Spinal cord (tissue), 9 donors: ENCODE measurements at regions not wholly inside any gene's neighbourhood (a gene's known extent, or its start where the extent isn't known, plus 50 kb on each side); places are given as distances from the start of the nearest gene placed in this dataset.
A peak's percentile ranks its signal among the peaks of the same experiment; 100 is the strongest.

ENCODE experiments used
- DNase-seq, 6 donors: peaks; one replicate each; pipeline versions ENCODE4 v3.0.0 to v3.0.0-alpha.2; 2013 to 2015; ENCODE audit warnings: low spot score in 6 of 6, low read depth in 4 of 6
- H3K27ac ChIP-seq: one replicate; pipeline ENCODE4 v1.5.1; 2013; ENCODE audit warnings: low read depth, low read length, control low read depth
- H3K27me3 ChIP-seq: one replicate; pipeline ENCODE4 v1.6.1; 2013; ENCODE audit warnings: low read length; ENCODE audit not compliant: control insufficient read depth, insufficient read depth
- H3K36me3 ChIP-seq: one replicate; pipeline ENCODE4 v1.6.1; 2013; ENCODE audit warnings: low read length; ENCODE audit not compliant: control insufficient read depth, insufficient read depth
- H3K4me1 ChIP-seq: one replicate; pipeline ENCODE4 v1.6.1; 2013; ENCODE audit warnings: low read length; ENCODE audit not compliant: control insufficient read depth, insufficient read depth
- H3K4me3 ChIP-seq: one replicate; pipeline ENCODE4 v1.5.1; 2013; ENCODE audit warnings: low read depth, low read length, control low read depth
- H3K9me3 ChIP-seq: one replicate; pipeline ENCODE4 v1.6.1; 2013; ENCODE audit warnings: low read length; ENCODE audit not compliant: control insufficient read depth, insufficient read depth
- WGBS: methylation state at CpG from one replicate; pipeline ENCODE4 v1.1.5; 2013; ENCODE audit warnings: missing lambda C conversion rate; ENCODE audit not compliant: insufficient coverage; 5-methylcytosine and 5-hydroxymethylcytosine counted together
- donor health status: healthy.

- H3K36me3 ChIP-seq = no peaks in the 10 kb centered on the region
- H3K4me3 ChIP-seq = no peak overlapping the region
- no peak for DNase-seq
- no peak overlapping the region for H3K27ac ChIP-seq
- 24% methylated on average over 3 of the region's 4 CpGs for WGBS
- H3K27me3 ChIP-seq = no peaks in the 10 kb centered on the region
- no peaks in the 10 kb centered on the region for H3K4me1 ChIP-seq
- H3K9me3 ChIP-seq = peaks cover 2% of the 10 kb centered on the region
Measured at GRCh38 chrX:69396916-69397315, 107.2 kb upstream of the NALF2 start.

- no peaks in the 10 kb centered on the region for H3K36me3 ChIP-seq
- WGBS = no CpG with 5 or more reads among the region's 4 CpGs
Measured at GRCh38 chrX:69395306-69395705, 108.8 kb upstream of the NALF2 start.

GRCh38 chrX:69389101-69389501 lies 115.0 kb upstream of the NALF2 start:
- Histone ChIP-seq H3K36me3 (no peaks in the 10 kb centered on the region), H3K4me1 (peaks cover 16% of the 10 kb centered on the region), H3K4me3 (no peak overlapping the region), H3K9me3 (no peaks in the 10 kb centered on the region), H3K27me3 (peaks cover 8% of the 10 kb centered on the region), H3K27ac (no peak overlapping the region)
- DNase-seq = peak in 1 of 6 donors; percentile 11
- WGBS = 69% methylated on average over 5 of the region's 7 CpGs

More at GRCh38 chrX:69395306-69395705, 108.8 kb upstream of the NALF2 start:
- no peak for DNase-seq
- Histone ChIP-seq H3K27ac (no peak overlapping the region), H3K27me3 (no peaks in the 10 kb centered on the region), H3K4me1 (no peaks in the 10 kb centered on the region), H3K9me3 (peaks cover 2% of the 10 kb centered on the region), H3K4me3 (no peak overlapping the region)

GRCh38 chrX:69388526-69388925 lies 115.6 kb upstream of the NALF2 start:
- Histone ChIP-seq H3K4me3 (no peak overlapping the region), H3K27me3 (peaks cover 8% of the 10 kb centered on the region), H3K27ac (no peak overlapping the region), H3K9me3 (no peaks in the 10 kb centered on the region), H3K4me1 (peaks cover 16% of the 10 kb centered on the region), H3K36me3 (no peaks in the 10 kb centered on the region)
- 33% methylated on average over 5 of the region's 5 CpGs for WGBS
- DNase-seq = peak in 2 of 6 donors; percentile 13 to 62

GRCh38 chrX:69387567-69388487 lies 116.3 kb upstream of the NALF2 start:
- Histone ChIP-seq H3K4me3 (no peak overlapping the region), H3K27ac (no peak overlapping the region), H3K36me3 (no peaks in the 10 kb centered on the region), H3K4me1 (peaks cover 16% of the 10 kb centered on the region), H3K27me3 (peaks cover 8% of the 10 kb centered on the region), H3K9me3 (no peaks in the 10 kb centered on the region)
- 27% methylated on average over 12 of the region's 13 CpGs for WGBS
- peak in 5 of 6 donors; percentile 11 to 73 (median 18) for DNase-seq

GRCh38 chrX:69386681-69387080 lies 117.4 kb upstream of the NALF2 start:
- DNase-seq = no peak
- Histone ChIP-seq H3K36me3 (no peaks in the 10 kb centered on the region), H3K27ac (no peak overlapping the region), H3K4me1 (peaks cover 16% of the 10 kb centered on the region), H3K9me3 (no peaks in the 10 kb centered on the region), H3K27me3 (peaks cover 8% of the 10 kb centered on the region), H3K4me3 (no peak overlapping the region)
- WGBS = 70% methylated on average over 2 of the region's 2 CpGs

- Histone ChIP-seq H3K27me3 (no peaks in the 10 kb centered on the region), H3K4me3 (no peak overlapping the region), H3K9me3 (no peaks in the 10 kb centered on the region), H3K27ac (no peak overlapping the region), H3K36me3 (no peaks in the 10 kb centered on the region), H3K4me1 (no peaks in the 10 kb centered on the region)
- 87% methylated on average over 3 of the region's 3 CpGs for WGBS
- DNase-seq = no peak
Measured at GRCh38 chrX:69379412-69379811, 124.7 kb upstream of the NALF2 start.

- no peak overlapping the region for H3K27ac ChIP-seq
- WGBS = 80% methylated on average over 1 of the region's 1 CpG
Measured at GRCh38 chrX:69374569-69374968, 129.6 kb upstream of the NALF2 start.

GRCh38 chrX:69372435-69372834 lies 131.7 kb upstream of the NALF2 start:
- Histone ChIP-seq H3K27ac (no peak overlapping the region), H3K36me3 (no peaks in the 10 kb centered on the region), H3K9me3 (no peaks in the 10 kb centered on the region), H3K27me3 (peaks cover 2% of the 10 kb centered on the region), H3K4me1 (no peaks in the 10 kb centered on the region), H3K4me3 (no peak overlapping the region)
- DNase-seq = no peak

More at GRCh38 chrX:69374569-69374968, 129.6 kb upstream of the NALF2 start:
- Histone ChIP-seq H3K4me3 (no peak overlapping the region), H3K9me3 (no peaks in the 10 kb centered on the region), H3K36me3 (no peaks in the 10 kb centered on the region), H3K27me3 (no peaks in the 10 kb centered on the region), H3K4me1 (no peaks in the 10 kb centered on the region)
- DNase-seq = no peak

- Histone ChIP-seq H3K4me1 (no peaks in the 10 kb centered on the region), H3K27ac (no peak overlapping the region), H3K36me3 (no peaks in the 10 kb centered on the region), H3K4me3 (no peak overlapping the region), H3K27me3 (peaks cover 2% of the 10 kb centered on the region), H3K9me3 (no peaks in the 10 kb centered on the region)
- DNase-seq = no peak
- 43% methylated on average over 1 of the region's 1 CpG for WGBS
Measured at GRCh38 chrX:69371159-69371558, 133.0 kb upstream of the NALF2 start.
